AG08395 (cell line): ENCODE measurements at regions not wholly inside any gene's neighbourhood (a gene's known extent, or its start where the extent isn't known, plus 50 kb on each side); places are given as distances from the start of the nearest gene placed in this dataset.
"Not testable (repeated sequence)": the region's sequence is repeated elsewhere in the genome, so short reads cannot be mapped to it uniquely, and the experiment has no call there.

ENCODE experiments used
- DNase-seq: peaks from one replicate; pipeline ENCODE4 v3.0.0; 2012; ENCODE audit warnings: mixed read lengths, low spot score

DNA sequence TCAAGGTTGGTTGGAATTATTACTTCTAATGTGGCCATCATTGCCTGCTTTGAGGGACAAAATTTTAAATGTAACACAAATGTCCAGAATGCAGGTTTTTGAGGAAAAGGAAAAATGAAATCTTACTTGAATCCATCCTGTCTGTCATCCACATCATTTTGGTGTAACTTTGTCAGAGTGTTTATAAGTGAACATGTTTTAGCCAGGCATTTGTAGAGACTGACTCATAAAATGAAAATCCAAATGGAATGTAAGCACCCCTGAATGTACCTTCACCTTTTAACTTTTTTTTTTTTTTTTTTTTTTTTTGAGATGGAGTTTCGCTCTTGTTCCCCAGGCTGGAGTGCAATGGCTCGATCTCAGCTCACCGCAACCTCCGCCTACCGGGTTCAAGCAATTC lies 141.8 kb upstream of the BNIP2 start:
- DNase-seq: no peak

- DNase-seq: no peak
These were observed 141.0 kb upstream of the BNIP2 start for GRCh38 chr15:59830098-59830497.

DNA sequence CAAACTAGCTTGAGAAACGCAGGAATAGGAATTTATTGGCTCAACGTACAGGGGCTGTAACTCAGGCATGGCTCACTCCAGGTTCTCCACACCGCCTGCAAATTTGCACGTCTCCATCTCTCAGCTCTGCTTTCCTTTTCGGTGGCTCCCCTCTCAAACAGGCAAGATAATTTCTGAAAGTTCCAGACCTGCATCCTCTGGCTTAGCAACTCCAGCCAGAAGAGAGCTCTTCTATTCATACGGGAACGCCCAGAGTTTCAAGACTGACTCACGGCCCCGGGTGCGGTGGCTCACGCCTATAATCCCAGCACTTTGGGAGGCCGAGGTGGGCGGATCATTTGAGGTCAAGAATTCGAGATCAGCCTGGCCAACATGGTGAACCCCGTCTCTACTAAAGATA lies 139.7 kb upstream of the BNIP2 start:
- DNase-seq: no peak

GRCh38 chr15:59828263-59828662 lies 139.1 kb upstream of the BNIP2 start:
- DNase-seq: no peak

GRCh38 chr15:59825901-59826300 lies 136.8 kb upstream of the BNIP2 start:
- DNase-seq: no peak

- no peak for DNase-seq
These were observed 132.2 kb upstream of the BNIP2 start for GRCh38 chr15:59821286-59821685.

DNA sequence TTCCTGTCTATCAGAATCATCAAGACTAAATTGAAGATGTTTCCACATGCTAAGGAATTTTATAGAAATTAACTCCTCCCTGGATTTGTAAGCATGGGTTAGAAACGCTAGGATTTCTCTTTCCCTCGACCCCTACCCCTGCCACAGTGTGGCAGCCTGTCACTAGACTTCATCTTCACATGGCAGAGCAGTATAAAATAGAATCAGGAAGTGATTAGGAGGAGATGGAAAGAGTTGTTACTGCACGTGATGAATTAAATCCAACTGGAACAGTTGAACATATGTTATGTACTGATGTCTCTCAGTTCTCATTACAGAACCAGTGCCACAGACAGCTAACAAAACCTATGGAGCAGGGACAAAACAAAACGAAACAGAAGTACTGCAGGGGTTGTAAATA lies 130.0 kb upstream of the BNIP2 start:
- DNase-seq: no peak

DNA sequence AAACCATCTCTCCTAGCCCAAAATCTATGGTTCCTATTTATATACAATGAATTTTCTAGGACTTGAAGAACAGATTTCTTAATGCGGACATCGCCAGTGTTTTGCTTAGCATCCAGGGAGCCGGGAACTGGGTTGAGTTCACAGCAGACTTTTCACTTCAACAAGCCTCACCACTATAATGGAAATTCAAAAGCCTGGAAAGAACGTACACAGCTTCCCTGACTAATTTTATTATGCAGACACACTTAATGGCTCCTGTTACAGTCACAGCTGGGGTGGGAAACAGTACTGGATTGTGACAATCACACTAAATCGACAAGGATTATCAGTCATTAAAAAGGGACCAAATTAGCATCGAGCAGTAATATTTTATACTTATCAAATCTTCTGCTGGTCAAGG lies 129.2 kb upstream of the BNIP2 start:
- DNase-seq: no peak

DNA sequence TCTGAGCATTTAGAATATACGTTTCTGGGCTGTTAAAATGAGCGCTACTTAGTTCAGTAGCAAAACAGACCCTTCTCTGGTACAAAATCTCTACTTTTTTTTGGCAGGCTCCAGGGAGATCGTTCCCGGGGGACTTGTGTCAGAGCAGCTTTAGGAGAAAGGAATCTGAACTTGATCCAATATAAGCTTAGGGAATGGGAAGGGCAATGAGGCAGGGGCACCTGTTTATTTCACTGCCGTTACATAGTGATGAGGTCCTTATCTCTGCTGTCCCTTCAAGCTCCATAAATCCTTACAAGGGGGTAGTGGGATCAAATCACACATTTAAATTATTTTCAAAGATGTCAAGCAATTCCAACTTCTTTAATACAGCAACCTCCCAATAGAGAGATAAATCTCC lies 128.7 kb upstream of the BNIP2 start:
- no peak for DNase-seq

- no peak for DNase-seq
These were observed 127.9 kb upstream of the BNIP2 start for GRCh38 chr15:59817053-59817452.

- no peak for DNase-seq
These were observed 125.3 kb upstream of the BNIP2 start for GRCh38 chr15:59814409-59814808.

DNA sequence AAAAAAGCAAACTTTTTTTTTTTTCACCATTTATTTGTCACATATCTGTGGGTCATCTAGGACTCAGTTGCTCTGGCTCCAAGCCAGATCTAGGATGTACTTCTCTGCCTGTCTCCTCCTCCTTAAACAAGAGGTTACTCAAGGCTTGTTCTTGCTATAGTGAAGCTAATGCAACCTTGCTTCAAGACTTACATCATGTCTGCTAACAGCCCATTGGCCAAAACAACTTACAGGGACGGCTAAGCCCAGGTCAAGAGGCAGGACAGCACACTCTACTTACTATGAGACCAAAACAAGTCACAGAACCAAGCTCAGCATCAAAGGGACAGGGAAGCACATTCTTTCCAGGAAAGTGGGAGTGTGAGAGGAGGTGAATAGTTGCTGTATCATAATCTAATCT lies 123.8 kb upstream of the BNIP2 start:
- no peak for DNase-seq

- DNase-seq: no peak
These were observed 123.2 kb upstream of the BNIP2 start for GRCh38 chr15:59812250-59812870.

GRCh38 chr15:59803293-59803966 lies 114.3 kb upstream of the BNIP2 start:
- DNase-seq: not testable (repeated sequence)

- DNase-seq: no peak
These were observed 112.5 kb upstream of the BNIP2 start for GRCh38 chr15:59801649-59802048.

GRCh38 chr15:59798605-59798917 lies 109.4 kb upstream of the BNIP2 start:
- DNase-seq: no peak

DNA sequence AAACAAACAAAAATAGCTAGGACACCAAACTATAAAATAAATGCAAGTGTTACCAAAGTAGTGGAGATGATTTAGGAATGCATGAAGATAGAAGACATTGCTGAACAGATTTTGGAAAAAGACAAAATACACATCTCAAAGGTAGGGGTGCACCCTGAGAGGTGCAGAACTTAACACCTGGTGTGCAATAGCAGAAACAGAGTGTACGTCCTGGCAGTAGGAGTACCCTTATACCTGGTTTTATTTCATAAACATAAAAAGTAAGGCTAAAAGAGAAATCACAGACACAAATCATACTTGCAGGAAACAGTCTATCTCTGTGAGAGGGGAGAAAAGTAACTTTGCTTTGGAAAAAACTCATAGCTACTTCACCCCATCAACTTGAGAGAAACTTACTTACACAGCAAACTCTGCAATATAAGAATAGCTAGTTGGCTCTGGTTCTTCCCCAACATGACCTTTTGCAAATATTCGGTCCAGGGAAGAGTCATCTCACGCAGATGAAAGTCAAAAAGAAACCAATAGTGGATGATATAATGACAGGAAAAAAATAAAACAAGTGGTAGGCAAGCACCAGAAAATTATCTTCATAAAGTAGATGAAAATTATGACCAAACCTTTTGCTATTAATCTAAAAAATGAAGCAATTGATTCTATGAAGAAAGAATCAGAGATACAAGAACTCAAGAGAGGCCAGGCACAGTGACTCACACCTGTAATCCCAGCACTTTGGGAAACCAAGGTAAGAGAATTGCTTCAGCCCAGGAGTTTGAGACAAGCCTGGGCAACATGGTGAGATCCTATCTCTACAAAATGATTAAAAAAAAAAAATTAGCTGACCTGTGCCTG lies 108.9 kb upstream of the BNIP2 start:
- DNase-seq: no peak

DNA sequence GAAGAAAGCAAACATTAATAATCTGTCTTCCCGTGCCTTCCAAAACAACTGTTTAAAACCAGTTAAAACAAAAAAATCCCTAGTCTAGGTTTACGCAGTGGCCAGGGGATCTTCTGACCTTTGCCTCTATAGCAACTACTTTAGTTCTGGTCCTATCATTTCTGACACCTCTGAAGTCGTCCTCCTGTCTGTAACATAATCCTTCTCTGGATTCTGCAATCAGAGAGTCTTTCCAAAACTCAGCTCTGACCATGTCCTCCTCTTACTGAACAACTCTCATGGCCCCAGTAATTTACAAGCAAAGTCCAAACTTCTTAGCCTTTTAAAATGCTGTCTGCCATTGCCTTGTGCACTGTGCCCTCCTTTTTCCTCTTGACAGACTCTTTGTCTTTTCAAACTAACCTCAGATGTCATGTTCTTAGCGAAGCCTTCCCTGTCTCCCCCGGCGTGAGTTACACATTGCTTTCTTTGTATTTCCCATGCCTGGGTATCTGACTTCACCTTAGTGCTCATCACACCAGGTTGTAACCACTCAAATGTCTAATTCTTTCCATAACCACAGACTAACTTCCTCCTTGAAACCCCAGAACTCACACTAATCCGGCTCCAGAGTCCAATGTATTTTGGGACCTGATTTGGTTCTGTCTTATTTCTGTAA lies 105.2 kb upstream of the BNIP2 start:
- no peak for DNase-seq

DNA sequence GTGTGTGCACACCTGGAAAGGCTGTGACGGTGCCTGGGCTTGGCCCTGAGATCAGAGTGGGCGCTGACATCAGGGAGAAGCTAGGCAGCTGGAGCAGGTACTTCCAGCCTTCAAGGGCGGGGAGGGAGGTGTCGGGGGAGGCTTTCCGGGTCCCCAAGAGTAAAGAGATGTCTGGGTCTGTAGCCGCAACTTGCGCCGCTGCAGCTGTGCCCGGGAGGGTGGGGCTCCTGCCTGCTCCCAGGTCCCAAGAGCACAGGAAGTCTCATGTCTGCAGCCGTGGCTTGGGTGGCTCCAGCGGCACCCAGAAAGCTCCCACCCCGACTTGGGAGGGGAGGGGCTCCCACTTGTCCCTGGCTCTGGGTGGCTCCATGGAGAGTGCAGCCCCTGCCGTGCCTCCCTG lies 103.2 kb upstream of the BNIP2 start:
- DNase-seq: no peak

- no peak for DNase-seq
These were observed 102.6 kb upstream of the BNIP2 start for GRCh38 chr15:59791755-59792154.

GRCh38 chr15:59791079-59791478 lies 102.0 kb upstream of the BNIP2 start:
- no peak for DNase-seq

DNA sequence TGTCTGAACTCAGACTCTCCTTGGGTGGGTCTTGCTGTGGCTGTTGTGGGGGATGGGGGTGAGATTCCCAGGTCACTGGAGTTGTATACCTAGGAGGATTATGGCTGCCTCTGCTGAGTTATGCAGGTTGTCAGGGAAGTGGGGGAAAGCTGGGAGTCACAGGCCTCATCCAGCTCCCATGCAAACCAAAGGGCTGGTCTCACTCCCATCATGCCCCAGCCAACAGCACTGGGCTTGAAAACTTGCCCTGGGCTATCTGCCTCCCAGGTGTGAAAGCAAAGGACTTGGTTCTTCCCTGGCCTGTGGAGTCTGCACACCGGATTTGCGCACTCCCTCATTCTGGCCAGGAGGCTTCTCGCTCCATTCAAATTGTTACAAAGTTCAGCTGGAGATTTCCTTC lies 97.3 kb upstream of the BNIP2 start:
- not testable (repeated sequence) for DNase-seq

DNA sequence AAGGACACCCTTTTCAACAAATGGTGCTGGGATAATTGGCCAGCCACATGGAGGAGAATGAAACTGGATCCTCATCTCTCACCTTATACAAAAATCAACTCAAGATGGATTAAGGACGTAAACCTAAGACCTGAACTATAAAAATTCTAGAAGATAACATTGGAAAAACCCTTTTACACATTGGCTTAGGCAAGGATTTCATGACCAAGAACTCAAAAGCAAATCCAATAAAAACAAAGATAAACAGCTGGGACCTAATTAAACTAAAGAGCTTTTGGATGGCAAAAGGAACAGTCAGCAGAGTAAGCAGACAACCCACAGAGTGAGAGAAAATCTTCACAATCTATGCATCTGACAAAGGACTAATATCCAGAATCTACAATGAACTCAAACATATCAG lies 96.9 kb upstream of the BNIP2 start:
- DNase-seq: not testable (repeated sequence)
